Inferior parietal cortex (tissue), 1 donor: ENCODE measurements at regions not wholly inside any gene's neighbourhood (a gene's known extent, or its start where the extent isn't known, plus 50 kb on each side); places are given as distances from the start of the nearest gene placed in this dataset.
"Not testable (repeated sequence)": the region's sequence is repeated elsewhere in the genome, so short reads cannot be mapped to it uniquely, and the experiment has no call there.

ENCODE experiments used
- DNase-seq: peaks from one replicate; pipeline ENCODE4 v3.0.0-alpha.2; 2016; ENCODE audit errors: extremely low spot score

DNA sequence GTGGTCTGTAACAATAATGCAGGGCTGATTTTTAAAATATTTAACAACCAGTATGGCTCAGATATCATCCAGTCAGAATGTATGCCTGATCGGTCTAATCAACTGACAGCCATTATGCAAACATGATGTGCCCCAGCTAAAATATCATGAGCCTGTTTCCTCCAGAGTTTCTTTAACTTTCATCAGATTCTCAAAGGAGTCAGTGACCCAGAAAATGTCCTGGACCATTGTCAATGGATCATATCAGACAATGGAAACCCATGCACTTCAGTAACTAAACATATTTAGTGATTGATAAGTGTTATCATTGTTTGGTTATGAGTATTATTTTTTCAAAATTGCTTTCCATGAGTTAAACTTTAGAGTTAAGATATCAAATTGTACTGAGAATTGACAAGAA, 173.5 kb downstream of the LMBRD1 start:
- no peak for DNase-seq

- no peak for DNase-seq
Measured at GRCh38 chr6:69622924-69623323, 173.9 kb downstream of the LMBRD1 start.

DNA sequence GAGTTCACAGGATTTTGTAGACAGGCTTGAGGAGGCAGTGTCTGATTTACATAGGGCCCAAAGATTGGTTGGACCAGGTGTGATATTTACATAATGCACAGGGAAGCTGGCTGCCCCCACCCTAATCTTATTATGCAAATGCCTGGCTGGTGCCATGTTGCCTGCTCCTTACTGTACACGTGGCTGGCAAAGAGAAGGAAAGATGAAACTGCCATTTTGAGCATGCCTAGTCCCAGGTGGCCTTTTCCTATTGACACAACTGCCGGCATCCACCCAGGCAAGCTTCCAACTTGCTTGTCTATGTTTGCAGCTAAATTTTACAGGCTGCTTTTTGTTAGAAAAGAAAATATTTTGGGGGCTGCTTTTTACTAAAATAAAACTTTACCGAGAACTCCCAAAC, 174.6 kb downstream of the LMBRD1 start:
- DNase-seq: no peak

DNA sequence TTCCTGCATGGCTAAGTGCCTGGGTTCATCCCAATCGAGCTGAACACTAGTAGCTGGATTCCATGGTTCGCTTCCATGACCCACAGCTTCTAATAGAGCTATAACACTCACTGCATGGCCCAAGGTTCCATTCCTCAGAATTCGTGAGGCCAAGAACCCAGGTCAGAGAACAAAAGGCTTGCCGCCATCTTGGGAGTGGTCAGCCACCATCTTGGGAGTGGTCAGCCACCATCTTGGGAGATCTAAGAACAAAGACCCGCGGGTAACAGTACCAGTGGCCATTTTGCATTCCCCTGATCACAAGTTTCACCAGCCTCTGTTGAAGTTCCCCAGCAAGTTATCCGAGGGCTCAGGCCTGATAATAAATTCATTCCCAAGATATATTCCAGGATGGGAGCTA, 179.6 kb downstream of the LMBRD1 start:
- DNase-seq: no peak

DNA sequence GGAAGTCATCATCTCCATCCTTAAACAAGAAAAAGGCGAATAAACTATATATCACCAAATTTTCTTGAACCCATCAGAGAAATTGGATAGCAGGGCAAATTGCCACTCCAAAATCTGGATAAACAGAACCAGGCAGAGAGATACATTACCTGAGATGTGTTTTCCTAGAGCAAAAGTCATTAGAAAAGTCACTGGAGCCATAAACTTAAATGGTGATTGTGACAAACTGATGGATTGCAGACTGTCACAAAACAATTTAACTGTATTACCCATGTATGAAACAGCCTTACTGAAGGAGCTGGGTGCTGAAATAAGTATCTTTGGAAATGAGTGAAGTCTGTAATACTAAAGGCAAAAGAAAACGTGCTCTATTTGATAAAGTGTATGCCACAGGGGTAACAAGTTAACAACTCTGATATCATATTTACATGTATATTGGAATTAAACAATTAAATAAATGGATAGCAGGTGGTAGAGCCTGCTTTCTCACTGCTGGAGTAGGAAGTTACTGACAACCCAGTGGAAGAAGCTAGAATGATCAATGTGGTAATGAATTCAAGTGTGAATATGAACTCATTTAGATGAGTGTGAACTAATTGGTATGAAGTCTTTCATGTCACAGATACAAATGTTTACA, 186.9 kb downstream of the LMBRD1 start:
- DNase-seq: no peak

- DNase-seq: no peak
Measured at GRCh38 chr6:69601132-69601531, 195.7 kb downstream of the LMBRD1 start.

GRCh38 chr6:69594405-69594804, 202.4 kb downstream of the LMBRD1 start:
- no peak for DNase-seq

- DNase-seq: no peak
Measured at GRCh38 chr6:69593706-69594105, 203.1 kb downstream of the LMBRD1 start.

DNA sequence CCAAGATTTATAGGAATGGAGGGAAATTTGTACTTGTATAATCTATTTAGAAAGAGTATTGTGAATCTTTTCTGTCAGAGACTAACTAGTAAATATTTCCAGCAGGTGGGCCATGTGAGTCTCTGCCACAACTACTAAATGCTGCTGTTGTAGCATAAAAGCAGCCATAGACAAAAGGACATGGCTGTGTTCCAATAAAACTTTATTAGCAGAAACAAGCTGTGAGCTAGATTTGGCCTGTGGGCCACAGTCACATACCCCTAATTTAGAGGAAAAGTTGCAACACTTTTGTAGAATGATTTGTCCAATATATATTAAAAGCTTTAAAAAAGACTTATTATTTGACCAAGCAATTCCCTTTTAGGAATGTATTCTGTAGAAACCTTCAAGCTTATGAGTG, 207.2 kb downstream of the LMBRD1 start:
- no peak for DNase-seq

- DNase-seq: peak; percentile 45
Measured at GRCh38 chr6:69584913-69585729, 211.7 kb downstream of the LMBRD1 start.

DNA sequence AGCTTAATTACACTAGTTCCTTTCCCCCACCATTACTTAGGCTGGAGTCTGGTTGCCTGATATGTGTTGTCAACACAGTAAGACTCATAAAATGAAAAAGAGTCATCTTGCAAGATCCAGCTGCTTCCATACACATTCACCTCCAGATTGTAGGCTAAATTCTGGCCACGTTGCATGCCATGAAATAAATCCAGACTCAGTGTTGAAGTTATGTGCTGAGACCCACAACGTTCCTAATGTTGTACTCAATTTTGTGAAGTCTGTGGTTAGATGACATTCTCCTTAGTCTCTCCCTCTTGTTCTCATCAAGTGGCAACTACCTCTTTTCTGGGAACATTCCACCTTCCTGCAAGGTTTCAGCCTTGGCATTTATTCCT, 212.3 kb downstream of the LMBRD1 start:
- DNase-seq: peak; percentile 25

DNA sequence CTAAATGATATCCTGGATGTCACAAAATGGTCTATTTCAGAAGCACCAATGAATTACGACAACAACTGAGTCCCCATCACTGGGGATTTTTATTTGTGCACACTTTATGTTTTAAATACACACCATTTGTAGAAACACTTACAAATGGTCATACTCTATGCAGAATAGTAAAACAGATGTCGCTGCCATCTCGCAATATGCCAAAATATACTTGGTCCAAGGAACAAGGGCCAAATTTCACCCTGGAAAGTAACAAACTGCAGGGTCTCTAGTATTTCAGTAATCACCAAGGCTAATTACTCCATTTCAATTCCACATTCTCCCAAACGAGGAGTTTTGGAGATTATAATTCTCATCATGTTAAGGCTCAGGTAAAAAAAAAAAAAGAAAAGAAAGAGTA, 215.2 kb downstream of the LMBRD1 start:
- no peak for DNase-seq

DNA sequence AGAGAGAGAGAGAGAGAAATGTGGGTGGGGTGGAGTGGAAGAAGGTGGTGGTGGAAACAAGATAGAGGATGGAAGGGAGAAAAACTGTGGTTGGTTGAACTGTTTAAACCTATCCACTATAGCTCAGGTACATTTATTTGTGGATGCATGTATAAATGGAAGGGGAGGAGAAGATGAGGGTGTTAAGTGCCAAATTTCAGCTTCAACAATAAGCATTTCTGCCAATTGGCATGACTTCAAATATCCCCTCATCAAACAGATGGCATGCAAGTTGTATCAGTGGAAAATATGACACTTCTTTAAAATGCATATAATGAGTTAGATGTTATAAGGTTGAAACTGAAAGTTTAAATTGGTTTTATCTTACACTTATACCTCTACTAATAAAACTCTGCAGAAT, 216.1 kb downstream of the LMBRD1 start:
- DNase-seq: no peak

GRCh38 chr6:69578361-69578890, 218.4 kb downstream of the LMBRD1 start:
- no peak for DNase-seq

DNA sequence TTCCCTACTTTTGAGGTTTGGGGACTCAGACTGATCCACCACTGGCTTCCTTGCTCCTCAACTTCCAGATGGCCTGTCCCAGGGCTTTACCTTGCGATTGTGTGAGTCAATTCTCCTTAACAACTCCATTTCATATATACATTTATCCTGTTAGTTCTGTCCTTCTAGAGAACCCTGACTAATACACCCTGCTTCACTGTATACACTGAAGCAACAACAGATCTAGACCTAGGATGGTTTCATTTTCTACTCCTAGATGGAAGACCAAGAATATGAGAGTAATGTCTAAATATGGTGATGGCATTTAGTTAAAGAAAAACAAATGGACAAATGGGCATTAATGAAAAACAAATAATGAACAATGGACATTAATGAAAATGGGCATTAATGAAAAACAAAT, 225.6 kb downstream of the LMBRD1 start:
- DNase-seq: no peak

- DNase-seq: no peak
Measured at GRCh38 chr6:69570106-69570505, 226.7 kb downstream of the LMBRD1 start.

DNA sequence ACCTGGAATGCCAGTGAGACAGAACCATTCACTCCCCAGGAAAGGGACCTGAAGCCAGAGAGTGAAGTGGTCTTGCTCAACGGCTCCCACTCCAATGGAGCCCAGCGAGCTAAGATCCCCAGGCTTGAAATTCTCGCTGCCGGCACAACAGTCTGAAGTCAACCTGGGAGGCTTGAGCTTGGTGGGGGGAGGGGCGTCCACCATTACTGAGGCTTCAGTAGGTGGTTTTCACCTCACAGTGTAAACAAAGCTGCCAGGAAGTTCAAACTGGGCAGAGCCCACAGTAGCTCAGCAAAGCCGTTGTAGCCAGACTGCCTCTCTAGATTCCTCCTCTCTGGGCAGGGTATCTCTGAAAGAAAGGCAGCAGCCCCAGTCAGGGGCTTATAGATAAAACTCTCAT, 236.2 kb downstream of the LMBRD1 start:
- not testable (repeated sequence) for DNase-seq

DNA sequence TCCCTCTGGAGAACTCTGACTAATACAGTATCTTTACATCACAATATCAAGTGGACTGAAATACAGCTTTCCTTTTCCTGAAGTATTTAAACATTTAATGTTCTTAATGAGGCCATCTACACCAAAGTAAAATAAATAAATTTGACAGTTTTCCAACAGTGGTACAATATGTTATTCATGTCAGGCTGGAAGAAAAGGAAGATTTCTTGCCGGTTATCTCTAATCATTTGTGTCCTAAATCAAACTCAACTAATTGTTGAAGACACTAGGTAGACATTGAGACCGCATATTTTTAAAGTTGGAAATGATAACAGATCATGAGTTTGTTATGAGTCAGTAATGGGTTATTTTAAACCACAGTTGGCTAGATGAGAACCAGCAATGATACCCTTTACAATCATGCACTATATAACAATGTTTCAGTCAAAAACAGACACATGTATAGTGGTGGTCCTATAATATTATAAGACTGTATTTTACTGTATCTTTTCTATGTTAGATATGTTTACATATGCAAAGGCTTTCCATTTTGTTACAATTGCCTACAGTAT, 241.6 kb downstream of the LMBRD1 start:
- DNase-seq: no peak

DNA sequence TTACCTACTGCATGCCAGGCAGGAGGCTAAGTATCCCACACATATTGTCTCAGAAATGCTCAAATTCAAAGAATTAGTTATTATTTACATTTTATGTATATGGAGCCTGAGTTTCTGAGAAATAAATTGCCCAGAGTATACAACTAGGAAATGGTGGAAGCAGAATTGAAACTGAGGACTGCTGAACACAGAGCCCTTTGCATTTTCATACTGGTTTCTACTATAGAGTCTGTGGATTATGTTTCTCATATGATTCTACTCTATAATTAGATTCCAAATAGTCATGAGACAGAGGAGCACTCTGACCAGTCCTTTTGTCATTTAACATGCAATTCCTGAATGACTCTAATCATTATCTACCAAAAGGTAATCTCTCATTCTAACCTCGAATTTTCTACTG, 254.3 kb downstream of the LMBRD1 start:
- no peak for DNase-seq

GRCh38 chr6:69527921-69528476, 268.8 kb downstream of the LMBRD1 start:
- no peak for DNase-seq

DNA sequence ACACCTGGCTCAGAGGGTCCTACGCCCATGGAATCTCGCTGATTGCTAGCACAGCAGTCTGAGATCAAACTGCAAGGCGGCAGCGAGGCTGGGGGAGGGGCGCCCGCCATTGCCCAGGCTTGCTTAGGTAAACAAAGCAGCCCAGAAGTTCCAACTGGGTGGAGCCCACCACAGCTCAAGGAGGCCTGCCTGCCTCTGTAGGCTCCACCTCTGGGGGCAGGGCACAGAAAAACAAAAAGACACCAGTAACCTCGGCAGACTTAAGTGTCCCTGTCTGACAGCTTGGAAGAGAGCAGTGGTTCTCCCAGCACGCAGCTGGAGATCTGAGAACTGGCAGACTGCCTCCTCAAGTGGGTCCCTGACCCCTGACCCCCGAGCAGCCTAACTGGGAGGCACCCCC, 281.3 kb downstream of the LMBRD1 start:
- not testable (repeated sequence) for DNase-seq

- no peak for DNase-seq
Measured at GRCh38 chr6:69494595-69494994, 302.2 kb downstream of the LMBRD1 start.

DNA sequence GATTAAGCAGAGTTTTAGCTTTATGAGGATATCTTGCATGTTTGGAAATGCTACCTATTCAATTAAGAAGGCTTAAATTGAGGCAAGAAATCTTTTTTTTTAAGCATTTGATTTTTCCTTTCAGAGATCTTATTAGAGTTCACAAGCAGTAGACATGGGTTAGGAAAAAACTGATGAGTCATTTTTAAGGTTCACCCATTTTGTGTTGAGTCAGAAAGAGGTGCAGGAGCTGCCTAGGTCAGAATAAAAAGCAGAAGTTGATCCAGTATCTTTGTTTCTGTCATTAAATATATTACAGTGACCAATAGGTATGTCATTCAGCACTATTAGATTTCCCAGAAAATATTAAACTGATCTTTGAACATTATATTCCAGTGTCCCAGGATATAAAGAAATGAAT, 306.8 kb downstream of the LMBRD1 start:
- DNase-seq: no peak
